ENCODE measurements at regions not wholly inside any gene's neighbourhood (a gene's known extent, or its start where the extent isn't known, plus 50 kb on each side); places are given as distances from the start of the nearest gene placed in this dataset.
A peak's percentile ranks its signal among the peaks of the same experiment; 100 is the strongest.
"Not testable (repeated sequence)": the region's sequence is repeated elsewhere in the genome, so short reads cannot be mapped to it uniquely, and the experiment has no call there.

- H3K9me3 Mint-ChIP-seq (ENCODE audit: low read depth); H3K27ac Mint-ChIP-seq; H3K36me3 Mint-ChIP-seq (ENCODE audit: insufficient read depth); DNase-seq (ENCODE audit: low spot score, unreplicated experiment); H3K27me3 Mint-ChIP-seq; H3K4me3 Mint-ChIP-seq (ENCODE audit: low read depth): not testable (repeated sequence)
- peaks cover 20% of the 10 kb centered on the region for H3K4me1 Mint-ChIP-seq (ENCODE audit: low read depth)
Measured at GRCh38 chr1:149841597-149842238, 57.6 kb upstream of the BOLA1 start.

DNA sequence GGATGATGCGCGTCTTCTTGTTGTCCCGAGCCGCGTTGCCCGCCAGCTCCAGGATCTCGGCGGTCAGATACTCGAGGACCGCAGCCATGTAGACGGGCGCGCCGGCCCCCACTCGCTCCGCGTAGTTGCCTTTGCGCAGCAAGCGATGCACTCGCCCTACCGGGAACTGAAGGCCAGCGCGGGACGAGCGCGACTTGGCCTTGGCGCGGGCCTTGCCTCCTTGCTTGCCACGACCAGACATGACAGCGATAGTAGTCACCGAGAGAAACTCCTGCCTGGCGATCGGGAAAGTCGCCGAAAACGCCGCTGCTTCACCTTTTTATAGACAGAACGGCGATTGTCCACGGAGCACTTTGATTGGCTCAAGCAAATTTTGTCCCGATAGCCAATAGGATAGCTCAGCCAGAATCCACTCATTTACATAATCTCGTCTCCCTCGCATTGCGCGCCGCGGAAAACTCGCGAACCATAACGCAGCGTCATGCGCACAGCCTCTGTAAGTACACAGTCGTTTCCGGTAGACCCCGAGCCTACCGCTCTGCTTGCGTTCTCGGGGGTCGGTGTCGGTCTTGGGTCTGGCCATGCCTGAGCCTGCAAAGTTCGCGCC is 56.8 kb upstream of the BOLA1 start:
- not testable (repeated sequence) for H3K4me3 Mint-ChIP-seq (ENCODE audit: low read depth)

GRCh38 chr1:149843431-149844041 is 55.8 kb upstream of the BOLA1 start:
- H3K36me3 Mint-ChIP-seq (ENCODE audit: insufficient read depth) = peaks cover 3% of the 10 kb centered on the region
- no peak for TF ChIP-seq CTCF (IDR thresholded peaks at IDR 0.05; ENCODE audit: unreplicated experiment)
- peak overlapping the region; percentile 97 for H3K27ac Mint-ChIP-seq
- H3K27me3 Mint-ChIP-seq = no peaks in the 10 kb centered on the region
- H3K4me1 Mint-ChIP-seq (ENCODE audit: low read depth) = peaks cover 24% of the 10 kb centered on the region
- no peak for DNase-seq (ENCODE audit: low spot score, unreplicated experiment)
- H3K4me3 Mint-ChIP-seq (ENCODE audit: low read depth) = peak overlapping the region; percentile 79
- H3K9me3 Mint-ChIP-seq (ENCODE audit: low read depth) = no peaks in the 10 kb centered on the region

More for the DNA sequence above, 56.8 kb upstream of the BOLA1 start:
- H3K9me3 Mint-ChIP-seq (ENCODE audit: low read depth); H3K27me3 Mint-ChIP-seq; DNase-seq (ENCODE audit: low spot score, unreplicated experiment); H3K36me3 Mint-ChIP-seq (ENCODE audit: insufficient read depth); H3K27ac Mint-ChIP-seq: not testable (repeated sequence)
- H3K4me1 Mint-ChIP-seq (ENCODE audit: low read depth) = peaks cover 20% of the 10 kb centered on the region

DNA sequence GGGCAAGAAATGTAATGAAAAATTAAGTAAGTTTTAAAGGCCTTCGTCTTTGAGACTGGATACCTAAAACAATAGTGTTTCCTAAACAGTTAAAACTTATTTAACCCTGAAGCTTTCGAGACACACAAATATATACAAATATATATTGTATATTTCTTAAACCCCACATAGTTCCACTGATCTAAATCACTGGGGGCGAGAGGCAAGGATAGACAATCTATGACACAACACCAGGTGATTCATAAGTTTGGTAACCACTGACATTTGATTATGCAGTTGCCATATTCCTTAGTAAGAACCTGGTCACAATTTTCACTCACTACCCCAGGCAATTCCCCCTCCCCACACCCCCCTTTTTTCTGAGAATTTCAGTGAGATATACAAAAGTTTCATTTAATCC is 55.3 kb upstream of the BOLA1 start:
- H3K27ac Mint-ChIP-seq = peak overlapping the region; percentile 97
- H3K27me3 Mint-ChIP-seq = no peaks in the 10 kb centered on the region
- peak overlapping the region; percentile 79 for H3K4me3 Mint-ChIP-seq (ENCODE audit: low read depth)
- no peaks in the 10 kb centered on the region for H3K9me3 Mint-ChIP-seq (ENCODE audit: low read depth)
- DNase-seq (ENCODE audit: low spot score, unreplicated experiment) = no peak
- peaks cover 30% of the 10 kb centered on the region for H3K4me1 Mint-ChIP-seq (ENCODE audit: low read depth)
- peaks cover 3% of the 10 kb centered on the region for H3K36me3 Mint-ChIP-seq (ENCODE audit: insufficient read depth)
- TF ChIP-seq CTCF (IDR thresholded peaks at IDR 0.05; ENCODE audit: unreplicated experiment) = no peak

DNA sequence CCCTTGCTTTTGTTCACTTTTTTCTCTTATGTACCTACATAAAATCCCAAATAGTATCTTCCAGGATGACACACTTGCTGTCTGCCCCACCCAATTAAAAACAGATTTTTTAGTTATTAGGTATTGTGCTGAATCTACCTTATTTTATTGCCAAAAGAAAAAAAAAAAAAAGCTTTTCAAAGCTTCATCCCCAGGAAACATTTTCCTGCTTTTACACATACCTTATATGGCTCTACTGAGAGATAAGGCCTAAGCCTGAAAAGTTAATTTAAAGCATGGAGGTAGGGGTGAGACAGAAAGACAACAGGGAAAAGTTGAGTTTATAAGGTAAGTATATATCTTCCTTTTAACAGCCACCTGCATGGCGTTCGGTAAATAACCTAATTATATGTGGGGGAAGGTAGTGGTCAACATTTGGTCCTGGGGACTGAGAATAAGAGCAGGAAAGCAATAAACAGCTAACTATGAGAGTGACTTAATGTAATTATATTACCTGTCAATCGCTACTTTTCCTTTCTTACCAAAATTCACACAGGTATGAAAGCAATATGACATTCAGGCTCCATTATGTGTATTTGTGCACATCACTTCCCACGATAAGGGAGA is 54.6 kb upstream of the BOLA1 start:
- Mint-ChIP-seq H3K9me3 (ENCODE audit: low read depth) (no peaks in the 10 kb centered on the region), H3K4me3 (ENCODE audit: low read depth) (peak overlapping the region; percentile 79), H3K36me3 (ENCODE audit: insufficient read depth) (peaks cover 3% of the 10 kb centered on the region), H3K27ac (peak overlapping the region; percentile 93), H3K27me3 (no peaks in the 10 kb centered on the region), H3K4me1 (ENCODE audit: low read depth) (peaks cover 35% of the 10 kb centered on the region)
- no peak for TF ChIP-seq CTCF (IDR thresholded peaks at IDR 0.05; ENCODE audit: unreplicated experiment)
- DNase-seq (ENCODE audit: low spot score, unreplicated experiment) = no peak

DNA sequence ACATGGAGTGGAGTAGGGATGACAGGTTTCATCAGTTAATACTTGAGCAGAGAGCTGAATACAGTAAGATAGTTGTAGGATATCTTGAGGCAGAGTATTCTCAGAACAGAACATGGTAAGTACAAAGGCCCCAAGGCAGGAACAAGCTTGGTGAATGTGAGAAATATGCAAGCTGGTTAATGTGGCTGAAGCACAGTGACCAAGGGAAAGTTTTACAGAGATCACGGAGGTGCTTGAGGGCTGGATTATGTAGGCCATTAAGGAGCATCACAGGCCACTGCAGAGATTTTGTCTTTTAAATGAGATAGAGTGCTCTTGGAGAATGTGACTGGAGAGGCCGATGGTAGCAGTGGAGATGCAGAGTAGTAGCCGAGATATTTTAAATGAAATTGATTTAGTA is 54.0 kb upstream of the BOLA1 start:
- no peak for TF ChIP-seq CTCF (IDR thresholded peaks at IDR 0.05; ENCODE audit: unreplicated experiment)
- H3K4me1 Mint-ChIP-seq (ENCODE audit: low read depth) = peaks cover 35% of the 10 kb centered on the region
- DNase-seq (ENCODE audit: low spot score, unreplicated experiment) = no peak
- no peaks in the 10 kb centered on the region for H3K9me3 Mint-ChIP-seq (ENCODE audit: low read depth)
- H3K36me3 Mint-ChIP-seq (ENCODE audit: insufficient read depth) = peaks cover 3% of the 10 kb centered on the region
- H3K4me3 Mint-ChIP-seq (ENCODE audit: low read depth) = peak overlapping the region; percentile 79
- H3K27ac Mint-ChIP-seq = peak overlapping the region; percentile 93
- H3K27me3 Mint-ChIP-seq = no peaks in the 10 kb centered on the region
